ENCODE measurements at regions not wholly inside any gene's neighbourhood (a gene's known extent, or its start where the extent isn't known, plus 50 kb on each side); places are given as distances from the start of the nearest gene placed in this dataset.

DNA sequence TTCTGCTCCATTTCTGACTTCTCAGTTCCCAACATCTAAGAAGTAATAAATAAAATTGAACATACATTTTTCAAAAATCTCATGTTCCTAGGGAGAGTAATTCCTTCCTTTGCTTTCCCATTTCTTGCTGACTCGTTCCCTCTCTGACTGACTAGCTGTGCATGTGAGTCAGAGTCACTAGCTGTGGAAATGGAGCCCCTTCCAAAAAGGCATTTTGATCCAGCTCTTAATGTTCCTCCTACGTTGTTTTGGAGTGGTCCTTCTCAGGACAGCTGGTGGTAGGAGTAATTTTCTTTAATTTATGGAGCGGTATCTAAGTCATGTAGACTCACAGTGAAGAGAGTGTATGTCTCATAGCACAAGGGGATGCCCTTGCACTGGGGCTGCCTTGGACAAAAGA, 460.2 kb downstream of the GADD45G start:
- TF ChIP-seq, protein P1, sequence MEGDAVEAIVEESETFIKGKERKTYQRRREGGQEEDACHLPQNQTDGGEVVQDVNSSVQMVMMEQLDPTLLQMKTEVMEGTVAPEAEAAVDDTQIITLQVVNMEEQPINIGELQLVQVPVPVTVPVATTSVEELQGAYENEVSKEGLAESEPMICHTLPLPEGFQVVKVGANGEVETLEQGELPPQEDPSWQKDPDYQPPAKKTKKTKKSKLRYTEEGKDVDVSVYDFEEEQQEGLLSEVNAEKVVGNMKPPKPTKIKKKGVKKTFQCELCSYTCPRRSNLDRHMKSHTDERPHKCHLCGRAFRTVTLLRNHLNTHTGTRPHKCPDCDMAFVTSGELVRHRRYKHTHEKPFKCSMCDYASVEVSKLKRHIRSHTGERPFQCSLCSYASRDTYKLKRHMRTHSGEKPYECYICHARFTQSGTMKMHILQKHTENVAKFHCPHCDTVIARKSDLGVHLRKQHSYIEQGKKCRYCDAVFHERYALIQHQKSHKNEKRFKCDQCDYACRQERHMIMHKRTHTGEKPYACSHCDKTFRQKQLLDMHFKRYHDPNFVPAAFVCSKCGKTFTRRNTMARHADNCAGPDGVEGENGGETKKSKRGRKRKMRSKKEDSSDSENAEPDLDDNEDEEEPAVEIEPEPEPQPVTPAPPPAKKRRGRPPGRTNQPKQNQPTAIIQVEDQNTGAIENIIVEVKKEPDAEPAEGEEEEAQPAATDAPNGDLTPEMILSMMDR (conservative IDR thresholded peaks at IDR 0.05; ENCODE audit: low read length): no peak
- no peak for TF ChIP-seq EZH2phosphoT487 (IDR thresholded peaks at IDR 0.05; ENCODE audit: borderline replicate concordance, low read depth, low read length)

Data from OCI-LY7 (cell line).